HCT116 (cell line): ENCODE measurements at regions not wholly inside any gene's neighbourhood (a gene's known extent, or its start where the extent isn't known, plus 50 kb on each side); places are given as distances from the start of the nearest gene placed in this dataset.

Experiments used
- ATAC-seq: fragments of 200-7000 bp; cut with Tn5 transposase; 2 replicates; pipeline ENCODE4 v1.9.1; 2020; ENCODE audit warnings: mild to moderate bottlenecking, moderate library complexity
- BruUV-seq: library from RNA; stranded (reverse); fragments of 400-500 nt; replicated peaks from 2 replicates; lab custom pipeline; 2021; lab: Mats Ljungman, UMichigan
- CTCF ChIA-PET: fragments of 300-600 bp; sonication (Branson Sonifier 250); formaldehyde crosslinking; loops from one replicate; lab custom pipeline; 2021; ENCODE audit warnings: antibody characterized with exemption; lab: Charles Lee
- POLR2A ChIA-PET: fragments of 300-600, 350-600 bp; sonication (Branson Sonifier 250); formaldehyde crosslinking; loops from one replicate; lab custom pipeline; 2021; ENCODE audit warnings: antibody characterized with exemption; lab: Charles Lee
- RAD21 ChIA-PET, 2 experiments: fragments of 300-600 bp; sonication (Branson Sonifier 250); formaldehyde crosslinking; loops; one replicate each; lab custom pipeline; 2023; ENCODE audit warnings: low total read pairs in 2 of 2; ENCODE audit not compliant: uncharacterized antibody in 2 of 2, unreplicated experiment in 2 of 2, low non-redundant PET in 1 of 2; lab: Charles Lee
- DNase-seq: peaks from one replicate; pipeline ENCODE4 v3.0.0-alpha.2; 2010; ENCODE audit warnings: low read depth, low spot score
- H2AFZ ChIP-seq: fragments of 200-600 bp; shearing (Covaris generic), sonication (generic); 2 replicates; pipeline ENCODE4 v1.6.1; 2017; ENCODE audit warnings: low read depth, mixed run types, mixed read lengths, antibody characterized with exemption, low read length; ENCODE audit not compliant: poor library complexity, severe bottlenecking
- H3K27ac ChIP-seq: 2 replicates; pipeline ENCODE4 v1.5.1; 2012; ENCODE audit warnings: low read depth, low read length
- H3K27me3 ChIP-seq: fragments of 200-600 bp; sonication (generic); 2 replicates; pipeline ENCODE4 v1.6.1; 2016; ENCODE audit warnings: mixed run types, low read length, mixed read lengths; ENCODE audit not compliant: insufficient read depth
- H3K36me3 ChIP-seq, 2 experiments: fragments of 200-500 bp in 1 of 2; fragments of 200-600 bp in 1 of 2; sonication (Bioruptor generic) in 1 of 2; sonication (generic) in 1 of 2; 2 replicates each; pipeline versions ENCODE4 v1.5.1 to v1.6.1; 2014 to 2016; ENCODE audit warnings: low read length in 2 of 2, inconsistent platforms in 1 of 2, mixed read lengths in 1 of 2, mixed run types in 1 of 2; ENCODE audit not compliant: insufficient read depth in 2 of 2, control insufficient read depth in 1 of 2
- H3K4me1 ChIP-seq, 2 experiments: fragments of 200-600 bp in 1 of 2; sonication (generic) in 1 of 2; 2 replicates each; pipeline versions ENCODE4 v1.5.1 to v1.6.1; 2012 to 2017; ENCODE audit warnings: low read length in 2 of 2, inconsistent platforms in 1 of 2, mild to moderate bottlenecking in 1 of 2, mixed read lengths in 1 of 2, mixed run types in 1 of 2, moderate library complexity in 1 of 2; ENCODE audit not compliant: insufficient read depth in 2 of 2, control insufficient read depth in 1 of 2
- H3K4me2 ChIP-seq: fragments of 200-600 bp; sonication (generic); 2 replicates; pipeline ENCODE4 v1.6.1; 2017; ENCODE audit warnings: mixed run types, low read length, mixed read lengths
- H3K4me3 ChIP-seq, 2 experiments: fragments of 200-600 bp in 1 of 2; sonication (generic) in 1 of 2; replicated peaks in 1 of 2; 2 replicates each; pipeline ENCODE4 v1.5.1; 2011 to 2016; ENCODE audit warnings: low read length in 2 of 2, control low read depth in 1 of 2, low read depth in 1 of 2, mild to moderate bottlenecking in 1 of 2, mixed read lengths in 1 of 2, mixed run types in 1 of 2
- H3K79me2 ChIP-seq: fragments of 200-600 bp; sonication (generic); 2 replicates; pipeline ENCODE4 v1.6.1; 2017; ENCODE audit warnings: mild to moderate bottlenecking, mixed run types, low read length, moderate library complexity, mixed read lengths; ENCODE audit not compliant: insufficient read depth
- H3K9ac ChIP-seq: fragments of 200-600 bp; sonication (generic); 2 replicates; pipeline ENCODE4 v1.6.1; 2016; ENCODE audit warnings: low read length, mixed read lengths
- H3K9me2 ChIP-seq: fragments of 200-600 bp; sonication (generic), shearing (Covaris generic); 2 replicates; pipeline ENCODE4 v1.6.1; 2017; ENCODE audit warnings: mixed run types, mild to moderate bottlenecking, moderate library complexity; ENCODE audit not compliant: insufficient read depth
- H3K9me3 ChIP-seq, 2 experiments: fragments of 200-500 bp in 1 of 2; fragments of 200-600 bp in 1 of 2; sonication (Bioruptor generic) in 1 of 2; sonication (generic) in 1 of 2; 2 replicates each; pipeline ENCODE4 v1.6.1; 2014 to 2017; ENCODE audit warnings: low read length in 2 of 2, mixed read lengths in 2 of 2, inconsistent platforms in 1 of 2, low read depth in 1 of 2, mild to moderate bottlenecking in 1 of 2, mixed run types in 1 of 2, moderate library complexity in 1 of 2; ENCODE audit not compliant: control insufficient read depth in 1 of 2, insufficient read depth in 1 of 2
- H4K20me1 ChIP-seq: fragments of 200-600 bp; sonication (generic), shearing (Covaris generic); 2 replicates; pipeline ENCODE4 v1.6.1; 2017; ENCODE audit warnings: mixed run types, mild to moderate bottlenecking, moderate library complexity; ENCODE audit not compliant: insufficient read depth
- CBX3 ChIP-seq: IDR thresholded peaks from 2 replicates; pipeline ENCODE4 v1.6.1; 2012; ENCODE audit warnings: low read depth
- CEBPB ChIP-seq: IDR thresholded peaks from 2 replicates; pipeline ENCODE4 v1.6.1; 2012; ENCODE audit warnings: low read depth
- CTCF ChIP-seq, 3 experiments: fragments of 200-600 bp in 1 of 3; sonication (generic) in 1 of 3; IDR thresholded peaks in 2 of 3; conservative IDR thresholded peaks in 1 of 3; 2 replicates each; pipeline ENCODE4 v1.5.1; 2012 to 2017; ENCODE audit warnings: low read depth in 2 of 3, low read length in 2 of 3, antibody characterized with exemption in 1 of 3, borderline replicate concordance in 1 of 3, control low read depth in 1 of 3, mild to moderate bottlenecking in 1 of 3, mixed read lengths in 1 of 3, mixed run types in 1 of 3, moderate library complexity in 1 of 3; ENCODE audit not compliant: insufficient read depth in 1 of 3
- EGR1 ChIP-seq: IDR thresholded peaks from 2 replicates; pipeline ENCODE4 v1.6.1; 2012; ENCODE audit warnings: low read depth
- ELF1 ChIP-seq: IDR thresholded peaks from 2 replicates; pipeline ENCODE4 v1.6.1; 2012; ENCODE audit warnings: low read depth, borderline replicate concordance
- EZH2 ChIP-seq: fragments of 200-600 bp; sonication (generic); IDR thresholded peaks from 2 replicates; pipeline ENCODE4 v1.6.1; 2017; ENCODE audit warnings: antibody characterized with exemption, mixed run types
- FOSL1 ChIP-seq: IDR thresholded peaks from 2 replicates; pipeline ENCODE4 v1.6.1; 2012; ENCODE audit warnings: low read depth
- POLR2AphosphoS5 ChIP-seq: IDR thresholded peaks from 2 replicates; pipeline ENCODE4 v1.6.1; 2011; ENCODE audit warnings: mild to moderate bottlenecking, low read depth, low read length, moderate library complexity
- SP1 ChIP-seq: IDR thresholded peaks from 2 replicates; pipeline ENCODE4 v1.6.1; 2012; ENCODE audit warnings: low read depth
- SRF ChIP-seq: IDR thresholded peaks from 2 replicates; pipeline ENCODE4 v1.6.1; 2012; ENCODE audit warnings: low read depth
- TCF7L2 ChIP-seq: IDR thresholded peaks from 2 replicates; pipeline ENCODE4 v1.7.0; 2011; ENCODE audit warnings: borderline replicate concordance, inconsistent platforms; ENCODE audit not compliant: insufficient read depth, insufficient read length; ENCODE audit errors: extremely low read depth
- ZBTB33 ChIP-seq: IDR thresholded peaks from 2 replicates; pipeline ENCODE4 v1.6.1; 2011; ENCODE audit warnings: mild to moderate bottlenecking, low read length, moderate library complexity; ENCODE audit not compliant: insufficient replicate concordance; ENCODE audit errors: extremely low read depth
- ZFX ChIP-seq: fragments of 450-650 bp; IDR thresholded peaks from 2 replicates; pipeline ENCODE4 v1.6.1; 2017
- ZNF274 ChIP-seq: fragments of 200-500 bp; sonication (Bioruptor generic); IDR thresholded peaks from 2 replicates; pipeline ENCODE4 v1.6.1; 2014; ENCODE audit warnings: mild to moderate bottlenecking, low read depth, low read length, inconsistent platforms
- intact Hi-C: fragments of 100-400 bp; cut with micrococcal nuclease; formaldehyde crosslinking; loops from 2 replicates; pipeline ENCODE4 v1.10.0; 2022

GRCh38 chr12:30064906-30065305 lies 281.2 kb upstream of the TMTC1 start:
- no peaks in the 10 kb centered on the region for H3K27me3 ChIP-seq
- POLR2A ChIA-PET: no interaction called here
- no peaks in the 10 kb centered on the region for H3K9me2 ChIP-seq
- CTCF ChIA-PET: no interaction called here
- H3K9ac ChIP-seq: no peak overlapping the region
- no peak overlapping the region for H3K4me3 ChIP-seq
- RAD21 ChIA-PET: no interaction called here
- H2AFZ ChIP-seq: no peak overlapping the region
- no peaks in the 10 kb centered on the region for H3K9me3 ChIP-seq
- no peaks in the 10 kb centered on the region for H3K36me3 ChIP-seq
- no peaks in the 10 kb centered on the region for H3K79me2 ChIP-seq
- intact Hi-C loops: no loop called here
- no peak for DNase-seq
- H3K4me1 ChIP-seq: no peaks in the 10 kb centered on the region
- H3K27ac ChIP-seq: no peak overlapping the region
- ATAC-seq: no peak
- H4K20me1 ChIP-seq: no peaks in the 10 kb centered on the region
- no TSS peak for BruUV-seq
- TF ChIP-seq EZH2 (no peak), ELF1 (no peak), ZBTB33 (no peak), TCF7L2 (no peak), ZNF274 (no peak), CEBPB (no peak), FOSL1 (no peak), CBX3 (no peak), CTCF (IDR thresholded peaks at IDR 0.05 in 2 of 3, conservative IDR thresholded peaks at IDR 0.05 in 1 of 3; ENCODE audit: borderline replicate concordance in 1 of 3, insufficient read depth in 1 of 3, low read depth in 2 of 3, low read length in 2 of 3) (no peak), SP1 (no peak), POLR2AphosphoS5 (no peak), SRF (no peak), EGR1 (no peak), ZFX (no peak)
- no peak overlapping the region for H3K4me2 ChIP-seq
